Hepatocyte (in vitro differentiated cells): ENCODE measurements at regions not wholly inside any gene's neighbourhood (a gene's known extent, or its start where the extent isn't known, plus 50 kb on each side); places are given as distances from the start of the nearest gene placed in this dataset.

ENCODE experiments used
- EZH2 ChIP-seq: fragments of 200-600 bp; sonication (generic); IDR thresholded peaks from 2 replicates; pipeline ENCODE4 v1.6.1; 2016; ENCODE audit warnings: antibody characterized with exemption, mild to moderate bottlenecking, borderline replicate concordance
- EZH2phosphoT487 ChIP-seq: fragments of 200-600 bp; sonication (generic); IDR thresholded peaks from one replicate; pipeline ENCODE4 v1.6.1; 2018; ENCODE audit warnings: antibody characterized with exemption, mild to moderate bottlenecking, low read depth, moderate library complexity; ENCODE audit not compliant: unreplicated experiment, severe bottlenecking
- TF ChIP-seq, protein P1 (sequence below): fragments of 200-600 bp; sonication (generic); IDR thresholded peaks from 2 replicates; pipeline ENCODE4 v1.5.1; 2016; ENCODE audit warnings: antibody characterized with exemption, mild to moderate bottlenecking; ENCODE audit not compliant: poor library complexity

DNA sequence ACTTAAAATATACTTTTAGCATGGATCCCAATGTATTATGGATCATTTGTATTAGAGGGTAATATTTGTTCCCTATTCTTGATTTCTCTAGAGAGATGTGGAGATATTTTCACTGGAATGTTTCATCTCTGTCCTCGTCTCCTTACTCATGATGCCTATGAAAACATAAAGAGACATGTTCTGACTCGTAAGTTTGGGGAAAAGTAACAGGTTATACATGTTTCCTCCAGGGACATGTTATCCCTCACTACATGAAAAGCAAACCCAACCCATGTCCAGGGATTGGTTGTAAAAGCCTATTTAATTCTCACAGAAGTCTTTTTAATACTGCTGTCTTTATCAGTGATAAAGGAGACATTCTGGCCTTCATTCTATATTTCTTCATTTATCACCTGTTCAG lies 621.4 kb downstream of the GABRG1 start:
- no peak for TF ChIP-seq EZH2
- TF ChIP-seq, protein P1, sequence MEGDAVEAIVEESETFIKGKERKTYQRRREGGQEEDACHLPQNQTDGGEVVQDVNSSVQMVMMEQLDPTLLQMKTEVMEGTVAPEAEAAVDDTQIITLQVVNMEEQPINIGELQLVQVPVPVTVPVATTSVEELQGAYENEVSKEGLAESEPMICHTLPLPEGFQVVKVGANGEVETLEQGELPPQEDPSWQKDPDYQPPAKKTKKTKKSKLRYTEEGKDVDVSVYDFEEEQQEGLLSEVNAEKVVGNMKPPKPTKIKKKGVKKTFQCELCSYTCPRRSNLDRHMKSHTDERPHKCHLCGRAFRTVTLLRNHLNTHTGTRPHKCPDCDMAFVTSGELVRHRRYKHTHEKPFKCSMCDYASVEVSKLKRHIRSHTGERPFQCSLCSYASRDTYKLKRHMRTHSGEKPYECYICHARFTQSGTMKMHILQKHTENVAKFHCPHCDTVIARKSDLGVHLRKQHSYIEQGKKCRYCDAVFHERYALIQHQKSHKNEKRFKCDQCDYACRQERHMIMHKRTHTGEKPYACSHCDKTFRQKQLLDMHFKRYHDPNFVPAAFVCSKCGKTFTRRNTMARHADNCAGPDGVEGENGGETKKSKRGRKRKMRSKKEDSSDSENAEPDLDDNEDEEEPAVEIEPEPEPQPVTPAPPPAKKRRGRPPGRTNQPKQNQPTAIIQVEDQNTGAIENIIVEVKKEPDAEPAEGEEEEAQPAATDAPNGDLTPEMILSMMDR = no peak
- no peak for TF ChIP-seq EZH2phosphoT487
